ENCODE measurements at regions not wholly inside any gene's neighbourhood (a gene's known extent, or its start where the extent isn't known, plus 50 kb on each side); places are given as distances from the start of the nearest gene placed in this dataset.

DNA sequence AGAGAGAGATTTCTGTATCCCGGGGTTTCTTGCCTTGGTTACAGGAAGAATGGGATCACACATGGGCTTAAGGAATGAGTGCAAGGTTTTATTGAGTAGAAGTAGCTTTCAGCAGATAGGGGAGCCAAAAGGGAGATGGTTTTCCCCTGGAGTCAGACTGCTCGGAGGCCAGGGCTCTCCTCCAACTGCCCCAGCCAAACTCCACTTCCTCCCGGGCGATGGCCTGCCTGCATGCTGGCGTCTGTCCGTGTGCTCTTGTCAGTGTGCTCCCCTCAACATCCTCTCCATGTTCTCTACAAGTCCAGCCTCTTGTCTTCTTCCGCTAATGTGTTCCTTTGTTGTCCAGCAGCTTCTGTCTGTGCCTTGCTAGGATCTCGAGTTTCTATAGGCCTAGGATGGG is 421.3 kb upstream of the ADGRL2 start:
- no peak for DNase-seq

DNA sequence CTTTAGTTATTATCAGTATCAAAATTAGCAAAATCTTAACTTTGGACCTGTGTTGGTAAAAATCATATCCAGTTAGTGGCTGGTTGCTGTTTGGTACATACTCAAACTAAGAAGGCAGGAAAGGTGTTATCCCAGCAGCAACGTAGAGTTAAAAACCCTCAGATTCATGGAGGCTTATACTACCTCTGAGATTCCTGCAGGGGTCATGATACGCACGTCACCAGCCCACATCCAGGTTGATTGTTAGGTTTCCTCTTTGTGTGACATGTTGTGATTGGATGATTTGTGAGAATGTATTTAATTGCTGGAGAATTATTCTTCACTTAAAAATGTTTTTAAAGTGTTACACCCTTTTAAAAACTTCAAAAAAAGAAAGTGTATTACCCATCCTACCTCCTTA is 423.3 kb upstream of the ADGRL2 start:
- no peak for DNase-seq

DNA sequence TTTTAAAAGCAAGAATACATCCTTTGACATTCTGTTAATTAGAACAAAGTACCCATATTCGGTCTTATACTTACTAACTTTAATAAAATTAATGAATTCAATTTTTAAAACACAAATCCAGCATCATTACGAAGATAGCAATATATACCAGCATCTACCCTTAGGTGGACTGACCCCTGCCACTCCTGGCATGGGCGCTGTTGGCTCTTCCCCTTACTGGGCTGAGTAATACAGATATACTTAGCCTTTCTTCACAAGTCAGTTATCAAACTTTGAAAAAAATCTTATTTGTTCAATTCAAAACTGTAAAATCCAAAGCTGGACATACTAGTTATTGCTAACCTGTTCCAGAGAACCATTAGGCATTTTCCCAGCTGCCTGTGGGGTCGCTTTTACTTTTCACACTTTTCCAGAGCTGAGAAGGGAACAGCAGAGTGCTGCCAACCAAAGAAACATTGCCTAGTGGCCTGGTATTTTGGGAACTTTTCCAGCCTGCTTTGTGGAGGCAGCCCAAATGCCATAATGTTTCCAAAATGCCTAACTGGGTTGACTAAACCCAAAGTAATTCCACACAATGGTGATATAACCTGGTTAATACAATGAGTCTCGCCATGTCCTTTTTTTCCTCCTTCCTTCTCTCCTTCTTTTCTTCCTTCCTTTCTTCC is 424.7 kb upstream of the ADGRL2 start:
- DNase-seq = no peak

DNA sequence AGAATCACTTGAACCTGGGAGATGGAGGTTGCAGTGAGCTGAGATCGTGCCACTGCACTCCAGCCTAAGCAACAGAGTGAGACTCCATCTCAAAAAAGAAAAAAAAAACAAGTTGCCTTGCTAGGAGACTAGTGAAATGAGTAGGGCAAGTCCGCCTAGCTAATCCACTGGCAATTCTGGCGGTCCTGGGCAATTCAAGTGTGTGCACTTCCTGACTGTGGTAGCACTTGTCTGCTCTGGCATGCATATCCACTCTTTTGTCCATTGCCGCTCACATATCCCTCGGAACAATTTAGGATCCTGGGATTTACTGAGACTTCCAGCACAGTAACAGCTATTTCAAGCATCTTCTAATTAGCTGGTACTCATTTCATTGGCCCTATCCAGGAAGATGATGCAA is 426.3 kb upstream of the ADGRL2 start:
- DNase-seq = no peak

DNA sequence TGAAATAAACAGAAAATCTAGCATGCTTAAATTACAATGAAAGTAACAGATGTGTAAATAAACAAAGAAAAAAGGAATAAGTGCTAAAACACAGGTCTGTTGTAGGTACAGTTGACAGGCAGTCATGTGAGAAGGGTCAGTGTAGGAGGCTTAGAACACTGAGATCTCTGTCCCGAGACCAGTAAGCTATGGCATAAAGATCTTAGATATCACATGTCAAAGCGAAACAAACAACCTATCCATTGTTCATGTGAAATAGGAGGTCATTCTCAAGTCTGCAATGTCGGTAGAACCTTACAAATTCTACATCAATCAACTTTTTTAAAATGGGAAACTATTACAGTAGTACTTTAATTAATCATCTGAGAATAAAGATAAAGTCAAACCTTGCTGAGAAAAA is 428.9 kb upstream of the ADGRL2 start:
- no peak for DNase-seq

DNA sequence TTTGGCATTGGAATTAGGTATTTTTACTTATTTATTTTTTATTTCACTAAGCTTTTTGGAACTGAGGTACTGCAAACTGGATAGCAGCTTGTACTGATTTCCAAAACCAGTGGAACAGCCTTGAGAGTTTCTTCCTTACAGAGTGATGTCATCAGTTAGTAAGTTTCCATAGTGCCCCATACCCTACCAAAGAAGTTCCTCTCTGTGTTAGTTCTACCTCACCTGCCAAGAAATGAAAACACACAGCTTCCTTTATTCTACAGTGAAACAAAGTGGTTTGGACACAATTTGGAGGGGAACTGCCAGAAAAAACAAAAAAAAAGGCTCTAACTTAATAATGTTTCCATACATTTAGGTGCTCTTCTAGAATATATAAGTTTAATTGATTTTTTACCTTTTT is 430.9 kb upstream of the ADGRL2 start:
- DNase-seq = no peak

DNA sequence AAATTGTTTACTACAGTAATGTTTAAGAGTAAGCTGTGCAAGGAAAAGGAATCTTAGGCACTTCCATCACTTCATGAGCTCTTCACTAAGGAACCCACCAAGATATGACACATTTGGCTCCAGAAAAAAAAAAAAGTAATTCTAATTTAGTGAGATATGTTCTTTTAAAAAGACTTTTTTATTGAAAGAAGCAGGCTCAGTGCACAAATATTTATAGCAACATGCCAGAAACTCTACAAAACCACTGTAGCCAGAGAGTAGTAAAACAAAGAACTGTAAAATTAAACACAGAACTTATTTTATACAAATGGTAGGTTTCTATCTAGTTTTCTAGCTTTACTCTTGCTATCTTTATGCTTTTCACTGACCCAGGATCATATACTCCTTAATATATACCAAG is 434.6 kb upstream of the ADGRL2 start:
- no peak for DNase-seq

DNA sequence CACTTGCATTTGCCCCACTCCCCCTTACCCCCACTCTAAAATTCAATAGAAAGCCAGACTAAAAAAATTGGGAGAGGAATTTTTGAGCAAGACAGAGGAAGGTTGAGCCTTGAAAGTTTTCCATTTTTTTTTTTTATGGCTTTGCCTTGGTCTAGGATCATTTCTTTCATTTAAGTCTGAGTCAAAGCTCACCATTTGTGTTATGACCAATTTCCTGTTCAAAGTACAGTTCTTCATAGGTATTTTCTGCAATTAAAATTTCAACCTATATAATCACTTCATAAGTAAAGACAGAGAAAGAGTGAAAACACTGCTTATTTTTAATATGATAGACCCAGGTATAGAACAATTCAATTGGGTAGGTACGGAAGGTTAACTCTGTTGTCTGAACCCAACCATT is 436.6 kb upstream of the ADGRL2 start:
- DNase-seq = no peak

DNA sequence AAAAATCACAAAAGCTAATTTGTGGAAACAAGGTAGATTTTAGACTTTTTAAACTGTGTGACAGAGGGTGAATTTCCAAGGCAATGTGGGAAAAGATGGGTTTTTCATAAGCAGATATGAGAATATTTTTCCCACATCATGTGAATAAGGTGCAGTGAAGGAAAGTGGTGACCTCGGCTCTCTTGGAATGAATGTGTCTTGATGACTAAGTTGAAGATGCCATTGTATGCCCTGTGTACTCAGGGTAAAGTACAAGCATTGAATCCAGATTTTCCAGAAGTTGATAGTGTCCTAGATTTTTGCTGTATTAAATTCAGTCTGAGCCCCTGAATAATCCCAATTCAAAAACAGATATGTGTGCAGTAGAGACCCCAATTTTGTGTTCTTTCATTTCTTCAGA is 442.6 kb upstream of the ADGRL2 start:
- DNase-seq = no peak

DNA sequence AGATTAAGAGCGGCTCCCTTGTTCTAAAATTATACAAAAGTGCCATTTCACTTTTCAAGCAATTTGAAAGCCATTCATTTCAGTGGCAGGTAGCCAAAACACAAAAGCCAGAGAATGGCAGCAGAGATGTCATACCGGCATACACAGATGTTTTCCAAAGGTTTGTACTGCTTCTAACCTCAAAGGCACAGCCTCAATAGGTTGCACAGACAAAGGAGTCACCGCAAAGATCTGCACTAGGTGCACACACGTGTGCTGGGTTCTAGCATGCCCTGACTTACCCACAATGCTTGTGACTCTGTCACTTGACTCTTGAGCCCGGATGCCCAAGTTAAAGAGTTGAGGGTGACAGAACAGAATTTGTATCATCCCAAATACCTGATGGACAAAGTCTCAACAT is 448.9 kb upstream of the ADGRL2 start:
- DNase-seq = no peak

DNA sequence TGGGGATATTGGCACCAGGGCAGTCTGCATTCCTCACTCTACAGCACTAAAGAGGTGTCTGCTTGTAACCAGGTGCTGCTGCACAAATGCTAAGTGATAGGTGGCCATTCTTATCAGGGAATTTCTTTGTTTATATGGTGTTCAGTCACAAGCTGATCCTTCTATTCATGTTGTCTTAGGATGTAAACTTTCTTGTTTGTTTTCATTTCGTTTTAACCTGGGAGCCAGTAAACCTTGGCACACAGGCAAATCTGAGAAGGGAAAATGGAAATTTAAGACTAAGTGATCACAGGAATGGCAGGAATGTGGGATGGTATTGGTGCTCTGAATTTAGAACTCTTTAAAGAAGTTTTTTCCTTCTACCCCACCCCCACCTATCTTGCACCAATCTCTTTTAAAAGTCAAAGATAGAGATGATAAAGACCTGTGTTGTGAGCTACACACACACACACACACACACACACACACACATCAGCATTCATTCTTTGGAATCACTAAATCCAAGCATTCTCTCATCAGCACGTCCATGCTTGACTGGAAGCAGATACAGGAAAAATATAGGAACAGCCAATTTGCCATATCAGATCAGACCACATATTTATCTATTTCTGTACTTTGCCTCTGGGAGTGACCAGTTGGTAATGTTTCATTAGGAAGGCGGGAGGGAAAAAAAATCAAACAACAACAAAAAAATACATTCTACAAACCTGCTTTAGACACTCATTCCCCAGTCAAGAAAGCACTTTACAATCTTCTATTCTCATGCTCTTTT is 451.4 kb upstream of the ADGRL2 start:
- DNase-seq = no peak

DNA sequence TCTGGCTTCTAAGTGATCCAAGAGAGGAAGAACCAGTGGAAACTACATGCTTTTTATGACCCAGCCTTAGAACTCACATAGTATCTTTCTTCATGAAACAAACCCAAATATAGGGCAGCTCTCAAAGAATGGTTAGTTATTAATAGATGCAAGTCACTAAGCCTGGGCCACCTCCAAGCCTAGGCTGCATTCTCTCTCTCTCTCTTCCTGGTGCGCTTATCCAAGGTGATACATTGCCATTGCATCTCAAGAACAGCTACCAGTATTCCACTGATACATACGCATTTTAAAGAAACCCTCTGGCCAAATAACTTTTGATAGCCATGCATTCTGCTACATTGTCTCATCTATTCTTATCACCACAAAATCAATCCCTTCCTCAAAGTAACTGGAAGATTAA is 455.6 kb upstream of the ADGRL2 start:
- no peak for DNase-seq

DNA sequence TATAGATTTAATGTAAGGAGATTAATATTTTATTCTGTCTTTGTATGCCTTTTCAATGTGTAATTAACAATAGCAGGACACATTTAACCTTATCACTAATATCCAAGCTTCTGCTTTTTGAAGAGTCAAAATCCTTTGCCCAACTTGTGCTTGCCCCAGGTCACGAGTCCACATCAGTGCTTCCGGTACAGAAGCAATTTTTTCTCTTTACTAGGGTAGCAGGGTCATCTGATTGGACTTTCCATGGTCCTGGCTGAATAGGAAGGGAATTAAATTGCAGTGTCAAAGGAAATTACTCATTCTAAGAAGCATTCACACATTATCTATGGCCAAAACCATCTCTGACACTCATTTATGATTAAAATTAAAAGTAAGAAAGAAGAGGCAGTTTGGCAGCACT is 460.5 kb upstream of the ADGRL2 start:
- DNase-seq = no peak

DNA sequence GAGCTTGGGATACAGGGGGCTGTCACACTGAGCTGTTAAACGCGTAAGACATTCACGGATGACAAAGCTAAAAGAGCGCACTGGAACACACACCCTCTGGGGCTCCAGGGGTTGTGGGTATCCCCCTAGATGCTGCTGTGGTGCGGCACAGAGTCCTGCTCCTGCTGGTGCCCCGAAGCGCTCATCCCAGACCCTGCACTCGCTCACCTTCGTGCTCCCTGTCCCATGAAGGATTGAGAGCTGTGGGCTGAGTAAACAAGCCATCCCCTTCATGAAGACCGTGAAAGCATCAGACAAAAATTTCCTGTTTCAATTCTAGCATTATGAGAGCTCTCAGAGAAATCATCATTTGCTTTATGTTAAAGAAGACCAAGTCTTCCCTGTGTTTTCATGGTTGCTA is 463.5 kb upstream of the ADGRL2 start:
- DNase-seq = no peak

DNA sequence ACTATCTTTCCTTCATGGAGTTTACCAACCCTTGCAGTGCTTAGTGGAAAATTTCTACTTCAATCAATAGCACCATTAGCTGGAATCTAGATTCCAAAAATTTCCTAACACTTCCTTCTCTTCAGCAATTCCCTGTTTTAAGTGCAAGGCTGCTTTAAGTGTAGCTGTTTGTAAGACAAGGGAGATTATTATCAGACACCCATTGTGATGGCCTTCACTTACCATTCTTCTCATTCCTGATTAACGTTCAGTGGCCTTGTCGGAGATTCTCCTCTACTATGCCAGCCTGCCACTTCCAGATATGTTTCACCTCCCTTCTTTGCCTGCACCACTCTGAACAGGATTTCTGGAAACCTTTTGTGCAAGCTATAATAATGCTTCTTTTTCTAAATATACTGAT is 464.9 kb upstream of the ADGRL2 start:
- no peak for DNase-seq

DNA sequence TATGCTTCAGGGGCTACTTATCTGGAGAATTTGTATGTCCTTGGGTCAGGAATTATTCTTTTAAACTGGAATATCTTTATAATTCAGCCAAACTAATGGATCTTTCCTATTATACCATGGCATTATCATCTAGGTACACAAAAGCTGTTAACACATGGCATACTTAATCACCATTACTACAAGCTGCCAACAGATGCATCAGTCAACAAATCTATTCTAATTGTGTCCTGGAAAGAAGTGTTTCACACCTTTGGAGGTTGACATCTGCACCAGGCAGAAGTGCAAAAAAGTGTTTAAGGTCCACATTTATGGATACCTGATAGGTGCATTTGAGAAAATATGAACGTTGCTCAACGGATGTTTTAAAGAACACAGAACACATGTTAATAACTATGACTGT is 470.2 kb upstream of the ADGRL2 start:
- no peak for DNase-seq

DNA sequence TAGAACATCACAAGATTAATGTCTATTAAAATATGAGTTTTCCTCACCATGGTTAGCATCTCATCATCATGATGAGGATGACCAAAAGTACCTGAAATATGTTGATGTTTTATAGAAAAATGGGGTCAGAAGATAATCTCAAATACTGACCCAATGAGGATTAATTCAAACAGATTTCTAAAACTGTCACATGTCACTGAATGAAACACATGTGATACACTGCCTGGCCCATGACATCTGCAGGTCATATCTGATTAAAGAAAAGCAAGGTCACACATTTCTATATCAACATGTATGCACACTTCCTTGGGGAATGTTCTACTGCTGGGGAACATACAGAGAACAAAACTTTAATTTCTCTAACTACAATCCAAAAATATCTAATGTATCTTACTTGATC is 470.6 kb upstream of the ADGRL2 start:
- DNase-seq = no peak

DNA sequence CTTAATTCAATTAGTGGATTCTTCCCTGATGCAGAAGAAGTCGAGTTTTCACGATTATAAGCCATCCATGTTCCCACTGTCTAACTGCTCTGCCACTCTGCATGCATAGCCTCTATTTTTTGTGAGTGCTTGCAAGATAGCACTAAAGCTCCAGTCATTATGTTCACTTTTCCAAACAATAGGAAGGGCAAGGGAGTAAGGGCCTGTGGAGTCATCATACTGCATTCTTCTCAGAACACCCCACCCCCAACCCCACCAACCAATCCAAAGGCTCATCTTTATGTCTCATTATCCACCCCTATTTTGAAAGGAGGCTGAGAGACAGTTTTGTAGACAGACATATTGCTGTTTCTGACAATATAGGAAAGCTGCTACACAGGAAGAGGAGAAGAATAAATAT is 471.7 kb upstream of the ADGRL2 start:
- no peak for DNase-seq

DNA sequence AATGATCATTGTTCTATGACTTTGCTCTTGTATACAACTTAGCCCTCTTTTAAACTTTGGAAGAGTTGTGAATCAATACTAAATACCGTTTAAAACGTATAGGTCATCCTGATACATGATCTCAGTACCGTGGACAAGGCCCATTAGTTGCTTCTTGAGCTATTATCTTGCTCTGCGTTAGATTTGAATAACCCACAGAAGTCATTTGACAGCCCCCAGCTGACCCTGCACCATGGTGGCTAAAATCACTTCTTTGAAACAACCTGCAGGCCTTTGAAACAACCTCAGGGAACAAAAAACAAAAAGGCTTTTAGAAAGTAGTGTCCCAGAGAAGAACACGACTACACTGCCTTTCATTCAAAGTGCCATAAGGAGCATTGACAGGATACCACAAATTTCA is 473.0 kb upstream of the ADGRL2 start:
- no peak for DNase-seq

DNA sequence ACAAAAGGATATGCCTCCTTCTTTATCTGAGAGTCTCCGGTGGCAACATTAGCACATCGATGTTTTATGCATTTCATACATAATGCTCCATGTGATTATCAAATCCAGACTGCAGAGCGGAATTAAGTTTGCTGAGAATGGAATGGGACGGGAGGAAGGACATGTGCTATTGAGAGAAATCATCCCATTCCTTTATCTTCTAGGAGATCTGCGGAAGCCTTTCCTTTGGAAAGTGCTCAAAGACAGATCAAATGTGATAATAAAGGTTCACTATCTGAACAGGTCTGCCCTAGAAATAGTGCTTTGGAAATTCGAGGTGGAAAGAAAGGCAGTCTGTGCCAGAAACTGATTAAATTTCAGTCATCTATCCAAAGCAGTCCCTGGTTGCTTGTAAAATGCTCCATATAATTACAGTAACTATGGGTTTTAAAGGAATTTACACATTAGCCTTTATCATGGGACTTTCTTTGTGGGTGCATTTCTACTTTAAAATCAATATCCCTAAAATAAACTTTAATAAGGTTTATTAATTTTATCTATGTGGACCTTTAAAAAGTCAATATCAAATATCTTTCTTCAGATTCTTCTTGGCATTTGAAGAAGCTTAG is 473.5 kb upstream of the ADGRL2 start:
- DNase-seq = no peak

DNA sequence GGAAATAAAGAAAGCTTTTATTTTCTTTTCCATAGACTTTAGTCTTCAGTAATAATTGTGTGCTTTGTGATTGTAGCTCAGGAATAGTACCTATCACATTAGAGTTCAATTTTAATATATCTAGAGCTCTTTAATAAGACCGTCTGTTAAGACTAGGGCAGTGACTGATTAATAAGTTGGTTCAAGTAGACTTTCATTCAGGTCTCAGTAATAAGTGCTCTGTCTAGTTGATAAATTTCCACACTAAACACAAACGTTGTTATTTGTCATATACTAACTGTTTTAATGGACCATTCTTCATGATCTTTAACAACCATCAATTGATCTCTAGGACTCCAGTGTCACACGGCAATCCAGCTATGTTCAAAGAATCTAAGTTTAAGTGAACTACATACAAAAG is 474.5 kb upstream of the ADGRL2 start:
- no peak for DNase-seq

DNA sequence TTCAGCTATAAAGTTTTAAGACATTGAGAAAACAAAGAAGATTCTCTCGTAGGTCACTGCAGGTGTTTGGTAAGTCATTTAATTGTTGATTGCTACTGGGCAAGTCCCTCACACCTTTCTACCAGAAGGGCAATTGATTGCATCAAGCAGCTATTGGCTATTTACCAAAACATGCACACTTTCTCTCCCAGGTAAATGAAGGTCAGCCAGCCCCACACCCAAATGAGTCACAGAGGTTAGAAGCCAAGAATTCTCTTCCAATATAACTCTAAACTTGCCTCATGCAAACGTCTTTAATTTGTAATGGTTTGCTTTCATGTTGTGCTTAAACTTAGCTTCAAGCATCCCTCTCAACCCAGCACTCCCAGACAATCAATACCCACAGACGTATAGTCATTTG is 475.3 kb upstream of the ADGRL2 start:
- DNase-seq = no peak

DNA sequence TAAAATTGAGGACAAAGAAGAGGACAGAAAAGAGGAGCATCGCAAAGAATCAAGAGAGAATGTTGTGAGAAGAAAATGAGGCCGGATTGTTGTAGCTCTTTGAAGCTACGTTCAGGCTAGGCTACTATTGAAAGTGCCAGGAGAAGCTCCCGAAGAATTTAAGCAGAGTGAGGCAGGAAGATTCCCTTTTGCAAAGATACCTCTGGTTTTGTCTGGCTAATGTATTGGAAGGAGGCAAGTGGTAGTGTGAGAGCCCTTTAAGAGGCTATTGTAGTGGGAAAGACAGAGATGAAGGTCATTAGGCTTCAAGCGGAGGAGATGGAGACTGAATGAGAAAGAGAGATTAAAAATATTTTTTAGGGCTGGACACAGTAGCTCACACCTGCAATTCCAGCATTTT is 476.9 kb upstream of the ADGRL2 start:
- no peak for DNase-seq

DNA sequence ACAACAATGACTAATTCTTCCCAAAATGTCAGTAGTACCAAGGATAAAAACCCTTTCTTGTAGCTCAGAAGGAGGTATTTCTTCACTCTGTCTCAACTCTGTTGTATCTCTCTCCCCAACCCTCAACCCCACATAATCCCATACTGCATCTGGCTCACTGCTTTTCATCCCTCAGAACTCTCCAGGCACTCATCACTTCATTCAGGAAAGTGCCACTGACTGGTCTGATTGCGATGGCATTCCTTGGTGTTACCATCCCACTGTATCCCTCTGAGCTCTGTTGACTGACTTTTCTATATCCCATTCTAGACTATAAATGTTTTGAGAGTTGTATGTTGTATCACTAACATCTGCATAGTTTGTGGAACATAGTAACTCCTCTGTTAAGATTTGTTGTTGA is 483.5 kb upstream of the ADGRL2 start:
- DNase-seq = no peak
